HCT116 (cell line): ENCODE measurements at regions not wholly inside any gene's neighbourhood (a gene's known extent, or its start where the extent isn't known, plus 50 kb on each side); places are given as distances from the start of the nearest gene placed in this dataset.

ENCODE experiments used
- ATAC-seq: fragments of 200-7000 bp; cut with Tn5 transposase; 2 replicates; pipeline ENCODE4 v1.9.1; 2020; ENCODE audit warnings: mild to moderate bottlenecking, moderate library complexity
- BruUV-seq: library from RNA; stranded (reverse); fragments of 400-500 nt; replicated peaks from 2 replicates; lab custom pipeline; 2021; lab: Mats Ljungman, UMichigan
- CTCF ChIA-PET: fragments of 300-600 bp; sonication (Branson Sonifier 250); formaldehyde crosslinking; loops from one replicate; lab custom pipeline; 2021; ENCODE audit warnings: antibody characterized with exemption; lab: Charles Lee
- POLR2A ChIA-PET: fragments of 300-600, 350-600 bp; sonication (Branson Sonifier 250); formaldehyde crosslinking; loops from one replicate; lab custom pipeline; 2021; ENCODE audit warnings: antibody characterized with exemption; lab: Charles Lee
- RAD21 ChIA-PET, 2 experiments: fragments of 300-600 bp; sonication (Branson Sonifier 250); formaldehyde crosslinking; loops; one replicate each; lab custom pipeline; 2023; ENCODE audit warnings: low total read pairs in 2 of 2; ENCODE audit not compliant: uncharacterized antibody in 2 of 2, unreplicated experiment in 2 of 2, low non-redundant PET in 1 of 2; lab: Charles Lee
- DNase-seq: peaks from one replicate; pipeline ENCODE4 v3.0.0-alpha.2; 2010; ENCODE audit warnings: low read depth, low spot score
- H2AFZ ChIP-seq: fragments of 200-600 bp; shearing (Covaris generic), sonication (generic); 2 replicates; pipeline ENCODE4 v1.6.1; 2017; ENCODE audit warnings: low read depth, mixed run types, mixed read lengths, antibody characterized with exemption, low read length; ENCODE audit not compliant: poor library complexity, severe bottlenecking
- H3K27ac ChIP-seq: 2 replicates; pipeline ENCODE4 v1.5.1; 2012; ENCODE audit warnings: low read depth, low read length
- H3K27me3 ChIP-seq: fragments of 200-600 bp; sonication (generic); 2 replicates; pipeline ENCODE4 v1.6.1; 2016; ENCODE audit warnings: mixed run types, low read length, mixed read lengths; ENCODE audit not compliant: insufficient read depth
- H3K36me3 ChIP-seq, 2 experiments: fragments of 200-500 bp in 1 of 2; fragments of 200-600 bp in 1 of 2; sonication (Bioruptor generic) in 1 of 2; sonication (generic) in 1 of 2; 2 replicates each; pipeline versions ENCODE4 v1.5.1 to v1.6.1; 2014 to 2016; ENCODE audit warnings: low read length in 2 of 2, inconsistent platforms in 1 of 2, mixed read lengths in 1 of 2, mixed run types in 1 of 2; ENCODE audit not compliant: insufficient read depth in 2 of 2, control insufficient read depth in 1 of 2
- H3K4me1 ChIP-seq, 2 experiments: fragments of 200-600 bp in 1 of 2; sonication (generic) in 1 of 2; 2 replicates each; pipeline versions ENCODE4 v1.5.1 to v1.6.1; 2012 to 2017; ENCODE audit warnings: low read length in 2 of 2, inconsistent platforms in 1 of 2, mild to moderate bottlenecking in 1 of 2, mixed read lengths in 1 of 2, mixed run types in 1 of 2, moderate library complexity in 1 of 2; ENCODE audit not compliant: insufficient read depth in 2 of 2, control insufficient read depth in 1 of 2
- H3K4me2 ChIP-seq: fragments of 200-600 bp; sonication (generic); 2 replicates; pipeline ENCODE4 v1.6.1; 2017; ENCODE audit warnings: mixed run types, low read length, mixed read lengths
- H3K4me3 ChIP-seq, 2 experiments: fragments of 200-600 bp in 1 of 2; sonication (generic) in 1 of 2; replicated peaks in 1 of 2; 2 replicates each; pipeline ENCODE4 v1.5.1; 2011 to 2016; ENCODE audit warnings: low read length in 2 of 2, control low read depth in 1 of 2, low read depth in 1 of 2, mild to moderate bottlenecking in 1 of 2, mixed read lengths in 1 of 2, mixed run types in 1 of 2
- H3K79me2 ChIP-seq: fragments of 200-600 bp; sonication (generic); 2 replicates; pipeline ENCODE4 v1.6.1; 2017; ENCODE audit warnings: mild to moderate bottlenecking, mixed run types, low read length, moderate library complexity, mixed read lengths; ENCODE audit not compliant: insufficient read depth
- H3K9ac ChIP-seq: fragments of 200-600 bp; sonication (generic); 2 replicates; pipeline ENCODE4 v1.6.1; 2016; ENCODE audit warnings: low read length, mixed read lengths
- H3K9me2 ChIP-seq: fragments of 200-600 bp; sonication (generic), shearing (Covaris generic); 2 replicates; pipeline ENCODE4 v1.6.1; 2017; ENCODE audit warnings: mixed run types, mild to moderate bottlenecking, moderate library complexity; ENCODE audit not compliant: insufficient read depth
- H3K9me3 ChIP-seq, 2 experiments: fragments of 200-500 bp in 1 of 2; fragments of 200-600 bp in 1 of 2; sonication (Bioruptor generic) in 1 of 2; sonication (generic) in 1 of 2; 2 replicates each; pipeline ENCODE4 v1.6.1; 2014 to 2017; ENCODE audit warnings: low read length in 2 of 2, mixed read lengths in 2 of 2, inconsistent platforms in 1 of 2, low read depth in 1 of 2, mild to moderate bottlenecking in 1 of 2, mixed run types in 1 of 2, moderate library complexity in 1 of 2; ENCODE audit not compliant: control insufficient read depth in 1 of 2, insufficient read depth in 1 of 2
- H4K20me1 ChIP-seq: fragments of 200-600 bp; sonication (generic), shearing (Covaris generic); 2 replicates; pipeline ENCODE4 v1.6.1; 2017; ENCODE audit warnings: mixed run types, mild to moderate bottlenecking, moderate library complexity; ENCODE audit not compliant: insufficient read depth
- CBX3 ChIP-seq: IDR thresholded peaks from 2 replicates; pipeline ENCODE4 v1.6.1; 2012; ENCODE audit warnings: low read depth
- CEBPB ChIP-seq: IDR thresholded peaks from 2 replicates; pipeline ENCODE4 v1.6.1; 2012; ENCODE audit warnings: low read depth
- EGR1 ChIP-seq: IDR thresholded peaks from 2 replicates; pipeline ENCODE4 v1.6.1; 2012; ENCODE audit warnings: low read depth
- ELF1 ChIP-seq: IDR thresholded peaks from 2 replicates; pipeline ENCODE4 v1.6.1; 2012; ENCODE audit warnings: low read depth, borderline replicate concordance
- EZH2 ChIP-seq: fragments of 200-600 bp; sonication (generic); IDR thresholded peaks from 2 replicates; pipeline ENCODE4 v1.6.1; 2017; ENCODE audit warnings: antibody characterized with exemption, mixed run types
- EZH2phosphoT487 ChIP-seq: fragments of 200-600 bp; IDR thresholded peaks from 2 replicates; pipeline ENCODE4 v1.6.1; 2018; ENCODE audit warnings: antibody characterized with exemption, borderline replicate concordance
- FOSL1 ChIP-seq: IDR thresholded peaks from 2 replicates; pipeline ENCODE4 v1.6.1; 2012; ENCODE audit warnings: low read depth
- JUND ChIP-seq: IDR thresholded peaks from 2 replicates; pipeline ENCODE4 v1.6.1; 2012
- POLR2A ChIP-seq: IDR thresholded peaks from 2 replicates; pipeline ENCODE4 v1.7.0; 2011; ENCODE audit warnings: borderline replicate concordance; ENCODE audit not compliant: insufficient read depth, insufficient read length; ENCODE audit errors: extremely low read depth
- POLR2AphosphoS5 ChIP-seq: IDR thresholded peaks from 2 replicates; pipeline ENCODE4 v1.6.1; 2011; ENCODE audit warnings: mild to moderate bottlenecking, low read depth, low read length, moderate library complexity
- RAD21 ChIP-seq: IDR thresholded peaks from 2 replicates; pipeline ENCODE4 v1.6.1; 2012; ENCODE audit warnings: low read depth, mild to moderate bottlenecking
- SIN3A ChIP-seq: IDR thresholded peaks from 2 replicates; pipeline ENCODE4 v1.6.1; 2012; ENCODE audit warnings: low read depth
- SP1 ChIP-seq: IDR thresholded peaks from 2 replicates; pipeline ENCODE4 v1.6.1; 2012; ENCODE audit warnings: low read depth
- SRF ChIP-seq: IDR thresholded peaks from 2 replicates; pipeline ENCODE4 v1.6.1; 2012; ENCODE audit warnings: low read depth
- TCF7L2 ChIP-seq: IDR thresholded peaks from 2 replicates; pipeline ENCODE4 v1.7.0; 2011; ENCODE audit warnings: borderline replicate concordance, inconsistent platforms; ENCODE audit not compliant: insufficient read depth, insufficient read length; ENCODE audit errors: extremely low read depth
- ZNF274 ChIP-seq: fragments of 200-500 bp; sonication (Bioruptor generic); IDR thresholded peaks from 2 replicates; pipeline ENCODE4 v1.6.1; 2014; ENCODE audit warnings: mild to moderate bottlenecking, low read depth, low read length, inconsistent platforms
- intact Hi-C: fragments of 100-400 bp; cut with micrococcal nuclease; formaldehyde crosslinking; loops from 2 replicates; pipeline ENCODE4 v1.10.0; 2022
- TF ChIP-seq, protein P1 (sequence below): IDR thresholded peaks from 2 replicates; pipeline ENCODE4 v1.6.1; 2011; ENCODE audit warnings: mild to moderate bottlenecking, low read length, moderate library complexity; ENCODE audit not compliant: insufficient replicate concordance; ENCODE audit errors: extremely low read depth
- TF ChIP-seq, protein P2 (sequence below): IDR thresholded peaks from 2 replicates; pipeline ENCODE4 v1.6.1; 2012
- TF ChIP-seq, protein P3 (sequence below): IDR thresholded peaks from 2 replicates; pipeline ENCODE4 v1.6.1; 2012

DNA sequence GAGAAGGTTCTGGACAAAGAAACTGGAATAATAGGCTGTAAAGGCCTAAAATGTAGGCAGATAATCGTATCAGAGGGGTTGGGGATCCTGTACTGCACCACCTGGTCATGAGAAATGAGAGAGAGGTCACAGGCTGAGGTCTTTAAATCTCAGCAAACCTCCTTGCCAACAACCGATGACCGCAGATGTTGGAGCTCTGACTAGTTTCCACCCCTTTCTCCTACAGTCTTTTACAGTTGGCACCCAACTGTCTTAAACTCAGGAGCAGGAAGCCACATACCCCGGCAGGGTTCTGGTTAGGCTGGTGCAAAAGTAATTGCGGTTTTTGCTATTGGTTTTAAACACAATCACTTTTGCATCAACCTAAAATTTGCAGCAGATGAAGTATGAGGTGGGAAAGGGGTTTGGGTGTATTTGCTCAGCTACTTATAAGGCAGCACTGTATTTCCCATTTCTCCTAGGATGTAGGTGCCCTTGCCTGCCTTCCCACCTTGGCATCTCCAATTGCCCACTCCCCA is 261.8 kb upstream of the MYOCD start:
- Histone ChIP-seq H2AFZ (no peak overlapping the region), H3K9me3 (no peaks in the 10 kb centered on the region), H3K9me2 (no peaks in the 10 kb centered on the region), H3K27me3 (no peaks in the 10 kb centered on the region), H4K20me1 (no peaks in the 10 kb centered on the region), H3K36me3 (no peaks in the 10 kb centered on the region), H3K9ac (no peak overlapping the region), H3K27ac (no peak overlapping the region), H3K79me2 (no peaks in the 10 kb centered on the region), H3K4me2 (no peak overlapping the region), H3K4me1 (no peaks in the 10 kb centered on the region), H3K4me3 (no peak overlapping the region)
- TF ChIP-seq, protein P1, sequence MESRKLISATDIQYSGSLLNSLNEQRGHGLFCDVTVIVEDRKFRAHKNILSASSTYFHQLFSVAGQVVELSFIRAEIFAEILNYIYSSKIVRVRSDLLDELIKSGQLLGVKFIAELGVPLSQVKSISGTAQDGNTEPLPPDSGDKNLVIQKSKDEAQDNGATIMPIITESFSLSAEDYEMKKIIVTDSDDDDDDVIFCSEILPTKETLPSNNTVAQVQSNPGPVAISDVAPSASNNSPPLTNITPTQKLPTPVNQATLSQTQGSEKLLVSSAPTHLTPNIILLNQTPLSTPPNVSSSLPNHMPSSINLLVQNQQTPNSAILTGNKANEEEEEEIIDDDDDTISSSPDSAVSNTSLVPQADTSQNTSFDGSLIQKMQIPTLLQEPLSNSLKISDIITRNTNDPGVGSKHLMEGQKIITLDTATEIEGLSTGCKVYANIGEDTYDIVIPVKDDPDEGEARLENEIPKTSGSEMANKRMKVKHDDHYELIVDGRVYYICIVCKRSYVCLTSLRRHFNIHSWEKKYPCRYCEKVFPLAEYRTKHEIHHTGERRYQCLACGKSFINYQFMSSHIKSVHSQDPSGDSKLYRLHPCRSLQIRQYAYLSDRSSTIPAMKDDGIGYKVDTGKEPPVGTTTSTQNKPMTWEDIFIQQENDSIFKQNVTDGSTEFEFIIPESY: no peak
- TF ChIP-seq JUND (no peak), POLR2AphosphoS5 (no peak), SP1 (no peak), EGR1 (no peak), EZH2 (no peak), POLR2A (no peak), FOSL1 (no peak), CBX3 (no peak), CEBPB (no peak), EZH2phosphoT487 (no peak), ZNF274 (no peak), SRF (no peak), TCF7L2 (no peak), ELF1 (no peak), RAD21 (no peak), SIN3A (no peak)
- TF ChIP-seq, protein P2, sequence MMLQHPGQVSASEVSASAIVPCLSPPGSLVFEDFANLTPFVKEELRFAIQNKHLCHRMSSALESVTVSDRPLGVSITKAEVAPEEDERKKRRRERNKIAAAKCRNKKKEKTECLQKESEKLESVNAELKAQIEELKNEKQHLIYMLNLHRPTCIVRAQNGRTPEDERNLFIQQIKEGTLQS: no peak
- TF ChIP-seq, protein P3, sequence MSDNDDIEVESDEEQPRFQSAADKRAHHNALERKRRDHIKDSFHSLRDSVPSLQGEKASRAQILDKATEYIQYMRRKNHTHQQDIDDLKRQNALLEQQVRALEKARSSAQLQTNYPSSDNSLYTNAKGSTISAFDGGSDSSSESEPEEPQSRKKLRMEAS: no peak
- intact Hi-C loops: no loop called here
- ATAC-seq: no peak
- POLR2A ChIA-PET: no interaction called here
- no TSS peak for BruUV-seq
- CTCF ChIA-PET: no interaction called here
- DNase-seq: no peak
- RAD21 ChIA-PET: no interaction called here
